KMS-11 (cell line): ENCODE measurements at regions not wholly inside any gene's neighbourhood (a gene's known extent, or its start where the extent isn't known, plus 50 kb on each side); places are given as distances from the start of the nearest gene placed in this dataset.

Source experiments
- H2AFZ ChIP-seq: fragments of 200-600 bp; sonication (generic); 2 replicates; pipeline ENCODE4 v1.6.1; 2016; ENCODE audit warnings: antibody characterized with exemption, mixed run types, low read depth
- H3K27ac ChIP-seq: fragments of 200-600 bp; sonication (generic); 2 replicates; pipeline ENCODE4 v1.6.1; 2016; ENCODE audit warnings: mild to moderate bottlenecking, mixed run types
- H3K27me3 ChIP-seq: fragments of 200-600 bp; sonication (generic); 2 replicates; pipeline ENCODE4 v1.6.1; 2017; ENCODE audit warnings: mild to moderate bottlenecking, low read depth, mixed run types, moderate library complexity; ENCODE audit not compliant: insufficient read depth
- H3K36me3 ChIP-seq: fragments of 200-600 bp; sonication (generic); 2 replicates; pipeline ENCODE4 v1.6.1; 2017; ENCODE audit warnings: mild to moderate bottlenecking, mixed run types; ENCODE audit not compliant: insufficient read depth
- H3K4me1 ChIP-seq: fragments of 200-600 bp; sonication (generic); 2 replicates; pipeline ENCODE4 v1.6.1; 2016; ENCODE audit warnings: mild to moderate bottlenecking, low read depth, mixed run types; ENCODE audit not compliant: poor library complexity, severe bottlenecking
- H3K4me2 ChIP-seq: fragments of 200-600 bp; sonication (generic); 2 replicates; pipeline ENCODE4 v1.7.0; 2016; ENCODE audit warnings: mild to moderate bottlenecking, mixed run types
- H3K4me3 ChIP-seq: fragments of 200-600 bp; sonication (generic); IDR thresholded peaks from 2 replicates; pipeline ENCODE4 v1.6.1; 2017; ENCODE audit warnings: low read depth, low read length, mixed read lengths; ENCODE audit not compliant: insufficient read depth
- H3K79me2 ChIP-seq: fragments of 200-600 bp; sonication (generic); 2 replicates; pipeline ENCODE4 v1.6.1; 2016; ENCODE audit warnings: low read depth, mixed run types; ENCODE audit not compliant: insufficient read depth
- H3K9ac ChIP-seq: fragments of 200-600 bp; sonication (generic); 2 replicates; pipeline ENCODE4 v1.6.1; 2016; ENCODE audit warnings: mild to moderate bottlenecking, mixed run types
- H4K20me1 ChIP-seq: fragments of 200-600 bp; sonication (generic); 2 replicates; pipeline ENCODE4 v1.6.1; 2016; ENCODE audit warnings: mild to moderate bottlenecking, mixed run types; ENCODE audit not compliant: insufficient read depth
- TF ChIP-seq, protein P1 (sequence below): fragments of 200-600 bp; sonication (generic); conservative IDR thresholded peaks from 2 replicates; pipeline ENCODE4 v1.6.1; 2017; ENCODE audit warnings: low read depth, mild to moderate bottlenecking, antibody characterized with exemption, low read length, moderate library complexity, mixed read lengths

DNA sequence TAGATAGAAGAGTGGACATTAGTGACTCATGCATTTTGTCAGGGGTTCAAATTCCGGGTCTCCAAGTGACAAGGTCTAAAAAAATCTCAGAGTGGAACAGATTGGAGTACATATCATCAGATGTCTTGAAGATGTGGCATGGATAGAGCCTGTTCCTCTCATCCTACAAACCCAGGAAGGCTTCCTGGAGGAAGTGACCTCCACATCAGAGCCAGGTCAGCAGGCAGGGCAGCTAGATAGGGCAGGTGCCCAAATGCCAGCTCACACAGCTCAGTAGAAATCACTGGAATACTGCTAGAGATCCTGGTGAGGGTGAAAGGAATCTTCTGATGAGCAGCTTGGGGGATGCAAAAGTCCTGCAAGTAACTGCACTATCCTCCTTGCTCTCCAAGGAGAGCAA lies 196.6 kb upstream of the SDK2 start:
- Histone ChIP-seq H3K4me1 (no peaks in the 10 kb centered on the region), H2AFZ (no peak overlapping the region), H3K9ac (no peak overlapping the region), H4K20me1 (no peaks in the 10 kb centered on the region), H3K36me3 (no peaks in the 10 kb centered on the region), H3K4me2 (no peak overlapping the region), H3K4me3 (no peak overlapping the region), H3K79me2 (no peaks in the 10 kb centered on the region), H3K27me3 (peaks cover 11% of the 10 kb centered on the region), H3K27ac (no peak overlapping the region)
- TF ChIP-seq, protein P1, sequence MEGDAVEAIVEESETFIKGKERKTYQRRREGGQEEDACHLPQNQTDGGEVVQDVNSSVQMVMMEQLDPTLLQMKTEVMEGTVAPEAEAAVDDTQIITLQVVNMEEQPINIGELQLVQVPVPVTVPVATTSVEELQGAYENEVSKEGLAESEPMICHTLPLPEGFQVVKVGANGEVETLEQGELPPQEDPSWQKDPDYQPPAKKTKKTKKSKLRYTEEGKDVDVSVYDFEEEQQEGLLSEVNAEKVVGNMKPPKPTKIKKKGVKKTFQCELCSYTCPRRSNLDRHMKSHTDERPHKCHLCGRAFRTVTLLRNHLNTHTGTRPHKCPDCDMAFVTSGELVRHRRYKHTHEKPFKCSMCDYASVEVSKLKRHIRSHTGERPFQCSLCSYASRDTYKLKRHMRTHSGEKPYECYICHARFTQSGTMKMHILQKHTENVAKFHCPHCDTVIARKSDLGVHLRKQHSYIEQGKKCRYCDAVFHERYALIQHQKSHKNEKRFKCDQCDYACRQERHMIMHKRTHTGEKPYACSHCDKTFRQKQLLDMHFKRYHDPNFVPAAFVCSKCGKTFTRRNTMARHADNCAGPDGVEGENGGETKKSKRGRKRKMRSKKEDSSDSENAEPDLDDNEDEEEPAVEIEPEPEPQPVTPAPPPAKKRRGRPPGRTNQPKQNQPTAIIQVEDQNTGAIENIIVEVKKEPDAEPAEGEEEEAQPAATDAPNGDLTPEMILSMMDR: no peak

DNA sequence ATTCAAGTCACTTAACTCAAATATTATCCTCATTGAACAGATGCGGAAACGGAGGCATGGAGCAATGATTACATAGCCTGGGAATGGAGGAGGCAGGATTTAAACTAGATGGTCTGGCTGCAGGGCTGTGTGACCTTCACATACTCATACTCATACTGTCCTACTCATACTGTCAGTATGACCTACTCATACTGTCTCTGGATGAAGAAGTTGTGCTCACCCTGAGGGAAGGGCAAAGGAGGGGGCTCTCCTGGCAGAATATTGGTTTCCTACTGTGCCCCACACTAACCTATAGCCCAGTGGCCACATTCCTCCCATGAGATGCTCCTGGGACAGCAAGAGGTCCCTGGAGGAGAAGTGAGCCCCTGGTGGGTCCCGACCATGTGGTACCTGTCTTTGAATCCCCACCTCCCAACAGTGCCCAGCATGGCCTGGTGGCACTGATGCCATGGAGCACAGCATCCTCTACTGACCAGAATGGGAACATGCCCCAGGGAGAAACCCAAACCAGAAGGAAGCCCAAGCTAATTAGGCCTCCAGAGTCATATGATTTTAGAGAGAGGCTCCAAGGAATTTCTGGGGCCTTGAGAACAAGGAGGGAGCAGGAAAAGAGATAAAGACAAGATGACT lies 197.3 kb upstream of the SDK2 start:
- TF ChIP-seq, protein P1: no peak
- H3K27ac ChIP-seq: no peak overlapping the region
- peaks cover 9% of the 10 kb centered on the region for H3K27me3 ChIP-seq

DNA sequence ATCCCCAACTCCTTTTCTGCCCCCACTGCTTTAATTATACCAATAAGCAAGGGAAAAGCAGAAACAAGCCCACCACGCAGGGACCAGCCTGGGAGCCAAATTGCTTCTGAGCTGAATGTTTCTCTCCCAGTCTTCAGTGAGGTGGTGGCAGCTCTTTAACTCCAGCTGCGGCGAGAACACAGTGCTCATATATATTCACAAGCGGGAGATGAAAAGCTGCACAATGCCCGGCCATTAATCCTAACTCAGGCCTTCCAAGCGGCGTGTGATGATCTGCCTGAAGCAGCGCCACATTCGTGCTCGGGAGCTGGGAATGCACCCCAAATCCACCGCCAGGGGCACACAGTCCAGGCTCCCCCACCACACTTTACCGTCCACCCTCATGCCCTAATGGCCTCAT lies 203.7 kb upstream of the SDK2 start:
- Histone ChIP-seq H3K27me3 (peaks cover 11% of the 10 kb centered on the region), H4K20me1 (no peaks in the 10 kb centered on the region), H3K4me1 (no peaks in the 10 kb centered on the region), H3K9ac (no peak overlapping the region), H3K36me3 (no peaks in the 10 kb centered on the region), H3K4me3 (no peak overlapping the region), H3K4me2 (no peak overlapping the region), H3K27ac (no peak overlapping the region), H2AFZ (no peak overlapping the region), H3K79me2 (no peaks in the 10 kb centered on the region)
- TF ChIP-seq, protein P1: no peak

More for the DNA sequence above, 197.3 kb upstream of the SDK2 start:
- Histone ChIP-seq H2AFZ (no peak overlapping the region), H3K4me3 (no peak overlapping the region), H4K20me1 (no peaks in the 10 kb centered on the region), H3K9ac (no peak overlapping the region), H3K36me3 (no peaks in the 10 kb centered on the region), H3K4me1 (no peaks in the 10 kb centered on the region), H3K4me2 (no peak overlapping the region), H3K79me2 (no peaks in the 10 kb centered on the region)

DNA sequence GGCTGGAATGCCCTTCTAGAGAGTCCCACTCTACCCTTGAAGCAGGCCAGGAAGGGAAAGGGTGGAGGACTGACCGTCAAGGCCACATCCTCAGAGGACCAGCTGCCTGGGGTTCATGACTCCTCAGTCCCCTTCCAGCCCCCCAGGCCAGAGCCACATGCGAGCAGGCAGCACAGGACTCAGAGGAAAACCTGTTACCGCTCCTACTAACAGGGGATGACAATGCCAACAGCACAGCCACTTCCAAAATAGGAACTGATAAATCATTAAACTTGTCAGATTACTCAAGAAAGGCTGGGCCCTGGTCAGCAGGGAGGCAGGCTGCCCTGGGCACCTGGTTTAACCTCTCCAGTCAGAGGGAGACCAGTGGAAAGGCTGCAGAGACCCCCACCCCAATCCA lies 206.2 kb upstream of the SDK2 start:
- Histone ChIP-seq H3K9ac (no peak overlapping the region), H3K36me3 (no peaks in the 10 kb centered on the region), H3K27ac (no peak overlapping the region), H2AFZ (no peak overlapping the region), H4K20me1 (no peaks in the 10 kb centered on the region), H3K4me3 (no peak overlapping the region), H3K4me1 (no peaks in the 10 kb centered on the region), H3K4me2 (no peak overlapping the region), H3K27me3 (peaks cover 2% of the 10 kb centered on the region; the same call in 1 of the 2 replicates), H3K79me2 (no peaks in the 10 kb centered on the region)
- TF ChIP-seq, protein P1: no peak
